ENCODE measurements at regions not wholly inside any gene's neighbourhood (a gene's known extent, or its start where the extent isn't known, plus 50 kb on each side); places are given as distances from the start of the nearest gene placed in this dataset.

DNA sequence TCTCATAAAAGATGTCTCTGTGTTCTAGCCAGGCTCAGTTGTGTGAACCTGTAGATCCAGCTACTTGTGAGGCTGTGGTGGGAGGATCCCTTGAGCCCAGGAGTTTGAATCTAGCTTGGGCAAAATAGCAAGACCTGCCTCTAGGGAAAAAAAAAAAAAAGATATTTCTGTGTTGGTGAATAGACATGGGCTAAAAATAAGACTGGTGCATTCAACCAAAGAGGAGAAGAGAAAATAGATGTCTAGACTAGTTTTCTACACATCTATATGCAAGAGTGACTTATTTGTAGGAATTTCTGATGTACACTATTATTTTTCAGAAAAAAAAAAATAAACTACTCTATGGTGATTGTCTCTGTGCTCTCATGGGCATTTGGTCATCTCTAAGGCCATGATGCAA, 555.1 kb downstream of the BCL11A start:
- Histone ChIP-seq H3K56ac (ENCODE audit: low read length) (no peak overlapping the region), H3K27ac (ENCODE audit: low read depth, low read length) (no peak overlapping the region), H4K8ac (ENCODE audit: low read depth, low read length) (no peak overlapping the region), H3K18ac (ENCODE audit: low read length) (no peak overlapping the region), H3K4me2 (ENCODE audit: low read length) (no peak overlapping the region), H2BK5ac (ENCODE audit: low read length) (no peak overlapping the region), H3K79me1 (ENCODE audit: low read length) (no peaks in the 10 kb centered on the region), H3K27me3 (ENCODE audit: insufficient read depth, low read length, poor library complexity) (no peaks in the 10 kb centered on the region), H3K79me2 (ENCODE audit: control insufficient read depth, insufficient read depth, low read length) (no peaks in the 10 kb centered on the region), H4K5ac (ENCODE audit: low read length) (no peak overlapping the region), H3K4me1 (ENCODE audit: control insufficient read depth, low read depth, low read length) (peaks cover 1% of the 10 kb centered on the region), H3K36me3 (ENCODE audit: control insufficient read depth, insufficient read depth, low read length) (no peaks in the 10 kb centered on the region), H3K4ac (ENCODE audit: low read depth, low read length) (no peak overlapping the region), H2AK5ac (ENCODE audit: low read length) (no peak overlapping the region), H2BK15ac (replicated peaks; ENCODE audit: low read depth) (no peak overlapping the region), H3K4me3 (ENCODE audit: low read length) (no peak overlapping the region), H3K23ac (ENCODE audit: low read length) (no peak overlapping the region), H3K9ac (ENCODE audit: low read length) (no peak overlapping the region), H2BK120ac (ENCODE audit: low read depth, low read length) (no peak overlapping the region)
- no peak for DNase-seq

DNA sequence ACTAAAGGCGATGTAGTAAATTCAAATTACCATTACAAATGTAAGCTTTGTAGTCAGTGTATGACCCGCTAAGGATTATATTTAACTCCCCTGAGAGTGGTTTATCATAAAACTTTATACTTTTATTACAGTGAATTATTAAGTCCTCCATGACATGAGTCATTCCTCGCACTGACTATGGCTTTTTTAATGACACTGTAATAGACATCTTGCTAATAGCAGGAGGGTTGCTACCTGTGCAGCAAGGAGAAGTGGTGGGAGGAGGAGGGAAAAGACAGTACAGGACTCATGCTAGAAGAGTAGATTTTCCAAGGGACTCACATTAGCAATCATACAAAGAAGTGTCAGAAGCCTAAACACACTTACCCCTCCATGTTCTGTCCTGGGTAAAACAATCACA, 556.1 kb downstream of the BCL11A start:
- no peaks in the 10 kb centered on the region for H3K27me3 ChIP-seq (ENCODE audit: insufficient read depth, low read length, poor library complexity)
- H2BK15ac ChIP-seq (replicated peaks; ENCODE audit: low read depth), result no peak overlapping the region
- no peaks in the 10 kb centered on the region for H3K79me1 ChIP-seq (ENCODE audit: low read length)
- no peak overlapping the region for H3K27ac ChIP-seq (ENCODE audit: low read depth, low read length)
- no peak overlapping the region for H4K8ac ChIP-seq (ENCODE audit: low read depth, low read length)
- H3K23ac ChIP-seq (ENCODE audit: low read length), result no peak overlapping the region
- no peak overlapping the region for H3K18ac ChIP-seq (ENCODE audit: low read length)
- no peak for DNase-seq
- H3K56ac ChIP-seq (ENCODE audit: low read length), result no peak overlapping the region
- no peak overlapping the region for H3K4me2 ChIP-seq (ENCODE audit: low read length)
- no peak overlapping the region for H3K4me3 ChIP-seq (ENCODE audit: low read length)
- no peaks in the 10 kb centered on the region for H3K79me2 ChIP-seq (ENCODE audit: control insufficient read depth, insufficient read depth, low read length)
- no peak overlapping the region for H2AK5ac ChIP-seq (ENCODE audit: low read length)
- H4K5ac ChIP-seq (ENCODE audit: low read length), result no peak overlapping the region
- no peak overlapping the region for H2BK120ac ChIP-seq (ENCODE audit: low read depth, low read length)
- no CpG with 5 or more reads among the region's 3 CpGs for WGBS (ENCODE audit: extremely low coverage, insufficient coverage, low lambda C conversion rate)
- no peak overlapping the region for H2BK5ac ChIP-seq (ENCODE audit: low read length)
- no peak overlapping the region for H3K4ac ChIP-seq (ENCODE audit: low read depth, low read length)
- H3K4me1 ChIP-seq (ENCODE audit: control insufficient read depth, low read depth, low read length), result peaks cover 1% of the 10 kb centered on the region
- H3K9ac ChIP-seq (ENCODE audit: low read length), result no peak overlapping the region
- no peaks in the 10 kb centered on the region for H3K36me3 ChIP-seq (ENCODE audit: control insufficient read depth, insufficient read depth, low read length)

DNA sequence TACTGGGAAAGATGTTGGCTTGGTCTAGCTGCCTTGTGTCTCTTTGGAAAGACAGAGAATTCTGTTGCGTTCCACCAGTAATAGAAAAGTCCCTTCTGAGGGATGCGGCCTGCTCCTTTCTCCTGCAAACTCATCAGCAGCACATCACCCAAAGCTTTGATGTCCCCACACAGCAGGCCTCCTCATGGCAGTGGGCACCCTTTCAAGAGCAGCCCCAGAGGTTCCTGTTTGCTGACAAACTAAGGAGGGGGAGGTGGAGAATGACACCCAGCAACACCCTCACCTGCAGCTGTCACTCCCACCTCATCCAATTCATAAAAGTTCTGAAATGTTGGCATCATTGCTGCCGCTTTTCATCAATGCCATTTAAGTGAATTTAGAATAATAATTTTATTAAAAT, 556.6 kb downstream of the BCL11A start:
- Histone ChIP-seq H3K23ac (ENCODE audit: low read length) (no peak overlapping the region), H4K8ac (ENCODE audit: low read depth, low read length) (no peak overlapping the region), H2BK5ac (ENCODE audit: low read length) (no peak overlapping the region), H4K5ac (ENCODE audit: low read length) (no peak overlapping the region), H3K4me1 (ENCODE audit: control insufficient read depth, low read depth, low read length) (no peaks in the 10 kb centered on the region), H3K4ac (ENCODE audit: low read depth, low read length) (no peak overlapping the region), H3K9ac (ENCODE audit: low read length) (no peak overlapping the region), H3K79me2 (ENCODE audit: control insufficient read depth, insufficient read depth, low read length) (no peaks in the 10 kb centered on the region), H3K79me1 (ENCODE audit: low read length) (no peaks in the 10 kb centered on the region), H2AK5ac (ENCODE audit: low read length) (no peak overlapping the region), H3K56ac (ENCODE audit: low read length) (no peak overlapping the region), H3K27ac (ENCODE audit: low read depth, low read length) (no peak overlapping the region), H3K36me3 (ENCODE audit: control insufficient read depth, insufficient read depth, low read length) (no peaks in the 10 kb centered on the region), H2BK120ac (ENCODE audit: low read depth, low read length) (no peak overlapping the region), H3K4me2 (ENCODE audit: low read length) (no peak overlapping the region), H3K18ac (ENCODE audit: low read length) (no peak overlapping the region), H3K4me3 (ENCODE audit: low read length) (no peak overlapping the region), H2BK15ac (replicated peaks; ENCODE audit: low read depth) (no peak overlapping the region), H3K27me3 (ENCODE audit: insufficient read depth, low read length, poor library complexity) (no peaks in the 10 kb centered on the region)
- no CpG with 5 or more reads among the region's 3 CpGs for WGBS (ENCODE audit: extremely low coverage, insufficient coverage, low lambda C conversion rate)
- no peak for DNase-seq

DNA sequence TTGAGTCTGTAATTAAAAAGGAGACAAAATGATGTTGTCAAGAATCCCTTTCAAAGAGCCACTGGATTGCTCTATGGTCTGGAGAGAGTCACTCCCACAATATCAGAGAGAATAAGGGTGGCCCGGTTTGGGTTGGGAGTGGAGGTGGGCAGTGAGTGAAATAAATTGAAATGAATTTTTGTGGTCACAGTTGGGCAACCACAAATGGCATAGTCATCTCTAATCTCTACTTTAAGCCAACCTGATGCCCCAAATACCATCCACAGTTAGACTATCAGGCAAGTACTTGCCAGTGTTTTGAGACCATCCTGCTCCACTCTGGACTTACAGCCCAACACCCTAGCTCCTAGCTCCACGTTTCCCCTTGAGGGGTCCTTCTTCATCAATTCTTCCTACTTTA, 559.7 kb downstream of the BCL11A start:
- no peak overlapping the region for H3K23ac ChIP-seq (ENCODE audit: low read length)

DNA sequence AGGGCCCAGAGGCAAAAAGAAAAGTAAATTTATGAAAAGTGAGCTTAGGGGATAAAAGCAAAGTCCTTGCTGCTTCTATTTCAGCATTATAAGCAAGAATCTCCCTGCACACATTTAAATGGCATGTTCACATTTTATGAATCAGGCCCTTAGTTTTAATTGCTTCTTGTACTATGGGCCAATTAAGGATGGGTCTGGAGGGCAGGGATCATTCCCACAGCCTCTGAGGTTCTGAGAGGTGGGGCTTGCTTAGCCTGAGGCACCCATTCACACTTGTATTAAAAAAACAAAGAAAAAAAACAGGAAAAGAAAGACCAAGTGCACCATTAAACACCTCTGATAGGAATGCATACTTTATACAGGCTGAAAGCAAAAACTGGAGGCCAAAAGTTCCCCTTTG, 565.1 kb downstream of the BCL11A start:
- Histone ChIP-seq H3K4me2 (ENCODE audit: low read length) (no peak overlapping the region), H2BK120ac (ENCODE audit: low read depth, low read length) (no peak overlapping the region), H3K56ac (ENCODE audit: low read length) (no peak overlapping the region), H3K79me2 (ENCODE audit: control insufficient read depth, insufficient read depth, low read length) (no peaks in the 10 kb centered on the region), H3K18ac (ENCODE audit: low read length) (no peak overlapping the region), H3K4me3 (ENCODE audit: low read length) (no peak overlapping the region), H3K27me3 (ENCODE audit: insufficient read depth, low read length, poor library complexity) (no peaks in the 10 kb centered on the region), H3K27ac (ENCODE audit: low read depth, low read length) (no peak overlapping the region), H3K9ac (ENCODE audit: low read length) (no peak overlapping the region), H3K4ac (ENCODE audit: low read depth, low read length) (no peak overlapping the region), H3K79me1 (ENCODE audit: low read length) (no peaks in the 10 kb centered on the region), H3K36me3 (ENCODE audit: control insufficient read depth, insufficient read depth, low read length) (no peaks in the 10 kb centered on the region), H2BK15ac (replicated peaks; ENCODE audit: low read depth) (no peak overlapping the region), H2BK5ac (ENCODE audit: low read length) (no peak overlapping the region), H4K5ac (ENCODE audit: low read length) (no peak overlapping the region), H3K23ac (ENCODE audit: low read length) (no peak overlapping the region), H2AK5ac (ENCODE audit: low read length) (no peak overlapping the region), H4K8ac (ENCODE audit: low read depth, low read length) (no peak overlapping the region), H3K4me1 (ENCODE audit: control insufficient read depth, low read depth, low read length) (no peaks in the 10 kb centered on the region)
- DNase-seq, result no peak

More for the DNA sequence above, 559.7 kb downstream of the BCL11A start:
- Histone ChIP-seq H3K79me2 (ENCODE audit: control insufficient read depth, insufficient read depth, low read length) (no peaks in the 10 kb centered on the region), H3K4me3 (ENCODE audit: low read length) (no peak overlapping the region), H3K4me2 (ENCODE audit: low read length) (no peak overlapping the region), H3K36me3 (ENCODE audit: control insufficient read depth, insufficient read depth, low read length) (no peaks in the 10 kb centered on the region), H3K27me3 (ENCODE audit: insufficient read depth, low read length, poor library complexity) (no peaks in the 10 kb centered on the region), H3K18ac (ENCODE audit: low read length) (no peak overlapping the region), H2AK5ac (ENCODE audit: low read length) (no peak overlapping the region), H4K5ac (ENCODE audit: low read length) (no peak overlapping the region), H3K4ac (ENCODE audit: low read depth, low read length) (no peak overlapping the region), H3K27ac (ENCODE audit: low read depth, low read length) (no peak overlapping the region), H4K8ac (ENCODE audit: low read depth, low read length) (no peak overlapping the region), H2BK15ac (replicated peaks; ENCODE audit: low read depth) (no peak overlapping the region), H2BK5ac (ENCODE audit: low read length) (no peak overlapping the region), H2BK120ac (ENCODE audit: low read depth, low read length) (no peak overlapping the region), H3K79me1 (ENCODE audit: low read length) (no peaks in the 10 kb centered on the region), H3K56ac (ENCODE audit: low read length) (no peak overlapping the region), H3K4me1 (ENCODE audit: control insufficient read depth, low read depth, low read length) (no peaks in the 10 kb centered on the region), H3K9ac (ENCODE audit: low read length) (no peak overlapping the region)
- DNase-seq, result no peak
- no CpG with 5 or more reads among the region's 2 CpGs for WGBS (ENCODE audit: extremely low coverage, insufficient coverage, low lambda C conversion rate)

DNA sequence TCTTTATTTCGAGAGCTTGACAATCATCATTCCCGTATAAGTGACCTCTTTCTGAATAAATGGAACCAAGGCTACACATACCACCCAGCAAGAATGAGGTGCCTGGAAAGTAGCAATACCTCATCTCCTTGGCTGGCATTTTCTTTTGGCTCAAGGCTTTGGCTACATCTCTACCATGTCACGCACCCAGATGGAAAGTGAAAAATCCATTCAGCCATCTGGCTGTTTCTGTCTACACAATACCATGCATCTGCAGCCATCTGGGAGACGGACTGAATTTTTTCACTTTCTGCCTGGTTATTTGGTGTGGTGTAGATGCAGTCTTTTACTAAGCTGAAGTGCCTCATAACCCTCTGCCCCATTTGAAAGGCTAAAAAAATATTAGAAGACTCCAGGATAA, 566.9 kb downstream of the BCL11A start:
- Histone ChIP-seq H3K79me1 (ENCODE audit: low read length) (no peaks in the 10 kb centered on the region), H3K27me3 (ENCODE audit: insufficient read depth, low read length, poor library complexity) (no peaks in the 10 kb centered on the region), H3K4me3 (ENCODE audit: low read length) (no peak overlapping the region), H3K18ac (ENCODE audit: low read length) (no peak overlapping the region), H3K4me2 (ENCODE audit: low read length) (no peak overlapping the region), H3K4me1 (ENCODE audit: control insufficient read depth, low read depth, low read length) (no peaks in the 10 kb centered on the region), H4K5ac (ENCODE audit: low read length) (no peak overlapping the region), H2BK120ac (ENCODE audit: low read depth, low read length) (no peak overlapping the region), H2BK5ac (ENCODE audit: low read length) (no peak overlapping the region), H3K56ac (ENCODE audit: low read length) (no peak overlapping the region), H2BK15ac (replicated peaks; ENCODE audit: low read depth) (no peak overlapping the region), H3K9ac (ENCODE audit: low read length) (no peak overlapping the region), H3K27ac (ENCODE audit: low read depth, low read length) (no peak overlapping the region), H3K79me2 (ENCODE audit: control insufficient read depth, insufficient read depth, low read length) (no peaks in the 10 kb centered on the region), H3K36me3 (ENCODE audit: control insufficient read depth, insufficient read depth, low read length) (no peaks in the 10 kb centered on the region), H3K23ac (ENCODE audit: low read length) (no peak overlapping the region), H4K8ac (ENCODE audit: low read depth, low read length) (no peak overlapping the region), H2AK5ac (ENCODE audit: low read length) (no peak overlapping the region), H3K4ac (ENCODE audit: low read depth, low read length) (no peak overlapping the region)
- no peak for DNase-seq
- no CpG with 5 or more reads among the region's 4 CpGs for WGBS (ENCODE audit: extremely low coverage, insufficient coverage, low lambda C conversion rate)

Data from mesendoderm (in vitro differentiated cells).